Mucosa of descending colon (tissue), 3 donors: ENCODE measurements at regions not wholly inside any gene's neighbourhood (a gene's known extent, or its start where the extent isn't known, plus 50 kb on each side); places are given as distances from the start of the nearest gene placed in this dataset.
A peak's percentile ranks its signal among the peaks of the same experiment; 100 is the strongest.

ENCODE experiments used
- ATAC-seq: fragments of 200-7000 bp; cut with Tn5 transposase; one replicate; pipeline ENCODE4 v1.9.1; 2020; ENCODE audit warnings: mild to moderate bottlenecking, moderate library complexity
- DNase-seq, 3 donors: peaks; one replicate each; pipeline ENCODE4 v3.0.0-alpha.2; 2020
- H3K36me3 ChIP-seq: fragments of 200-600 bp; one replicate; pipeline ENCODE4 v1.8.0; 2021; ENCODE audit warnings: low read depth, mild to moderate bottlenecking
- H3K4me1 ChIP-seq: fragments of 200-600 bp; one replicate; pipeline ENCODE4 v1.8.0; 2021; ENCODE audit warnings: low read depth, mild to moderate bottlenecking
- H3K4me3 ChIP-seq: fragments of 200-600 bp; one replicate; pipeline ENCODE4 v1.8.0; 2021; ENCODE audit warnings: mild to moderate bottlenecking
- H3K9me3 ChIP-seq: fragments of 200-600 bp; one replicate; pipeline ENCODE4 v1.8.0; 2021; ENCODE audit warnings: mild to moderate bottlenecking
- intact Hi-C, 2 donors: fragments of 100-400 bp; cut with DNase I in 1 of 2; cut with micrococcal nuclease in 1 of 2; formaldehyde crosslinking; loops; one replicate each; pipeline versions ENCODE4 v1.11.0 to v1.11.1; 2022; cut with DNase I, micrococcal nuclease
- TF ChIP-seq, protein P1 (sequence below): fragments of 200-600 bp; IDR thresholded peaks from one replicate; pipeline ENCODE4 v1.8.0; 2022; ENCODE audit warnings: antibody characterized with exemption, mild to moderate bottlenecking
- donor health status: DM: no; HTN: no; CAD: no; lungs with moderate emphysema.
- donor health status: DM: no; HTN: no; CAD: no.
- donor health status: DM: no; HTN: yes; CAD: no.

DNA sequence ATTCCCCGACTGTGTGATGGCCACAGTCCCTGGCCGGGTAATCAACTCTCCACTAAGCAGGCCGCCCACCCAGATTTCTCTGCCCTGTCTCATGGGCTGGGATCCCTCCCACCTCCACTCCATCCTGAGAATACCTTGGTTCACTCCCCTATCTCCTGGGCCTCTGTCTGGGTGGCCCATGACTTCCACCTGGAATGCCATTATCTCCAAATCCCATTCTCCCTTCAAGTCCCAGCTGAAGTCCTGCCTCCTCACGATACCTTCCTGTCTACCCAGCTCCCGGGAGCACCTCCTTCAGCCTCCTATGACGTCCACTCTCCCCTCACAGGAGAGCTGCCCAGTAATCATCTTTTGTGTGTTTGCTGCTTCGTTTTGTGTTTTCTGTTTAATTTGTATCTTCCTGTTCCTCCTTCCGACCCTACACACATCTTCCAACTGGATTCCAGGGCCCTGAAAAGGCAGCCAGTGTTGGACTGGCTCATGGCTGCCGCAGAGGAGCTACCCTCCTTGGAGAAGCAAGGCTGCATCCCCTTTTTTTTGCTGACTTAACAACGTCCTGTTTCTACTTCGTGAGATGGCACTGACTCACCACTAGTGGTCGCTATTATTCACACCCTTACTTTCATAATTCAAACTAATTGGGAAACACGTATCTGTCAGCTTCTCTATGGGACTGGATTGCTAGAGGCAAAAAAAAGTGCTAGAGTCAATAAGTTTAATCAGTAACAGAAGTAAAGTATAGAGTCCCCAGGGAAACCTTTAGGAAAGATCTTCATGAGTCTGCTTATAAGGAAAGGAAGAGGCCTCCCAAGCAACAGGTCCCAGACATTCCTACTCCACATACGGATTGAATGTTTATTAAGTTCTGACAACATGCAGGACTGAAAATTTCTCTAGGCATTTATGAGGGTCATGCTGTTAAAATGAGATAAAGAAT lies 171.9 kb upstream of the GATA6 start:
- peak in 2 of 3 donors; percentile 34 to 42 for DNase-seq

DNA sequence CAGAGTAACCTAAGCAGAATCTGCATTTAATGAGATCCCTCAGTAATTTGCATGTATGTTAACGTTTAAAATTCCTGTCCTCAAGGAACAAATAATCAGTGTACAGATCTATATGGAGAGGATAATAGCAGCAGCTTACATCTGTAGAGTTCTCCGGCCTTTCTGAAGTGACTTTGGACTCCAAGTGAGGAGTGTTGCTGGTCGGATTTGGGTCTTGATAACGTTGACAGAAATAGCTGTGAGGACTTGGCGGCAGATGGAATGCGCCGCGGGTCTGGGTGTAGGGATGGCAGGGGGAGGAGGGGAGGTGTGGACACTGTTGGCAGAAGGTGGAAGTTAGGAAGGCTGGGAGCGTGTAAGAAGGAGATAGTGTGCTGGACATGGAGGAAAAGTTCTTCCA lies 170.9 kb upstream of the GATA6 start:
- Histone ChIP-seq H3K36me3 (no peaks in the 10 kb centered on the region), H3K9me3 (no peaks in the 10 kb centered on the region), H3K4me1 (peaks cover 20% of the 10 kb centered on the region), H3K4me3 (no peak overlapping the region)
- intact Hi-C loops: loop anchor here in 1 of 2 donors (5.0 kb wide), 1 partner anchor 169 kb away; the partner anchor contains the start of gene GATA6
- DNase-seq (peak in 2 of 3 donors; percentile 45 to 51), ATAC-seq (peak; percentile 26)
- TF ChIP-seq, protein P1, sequence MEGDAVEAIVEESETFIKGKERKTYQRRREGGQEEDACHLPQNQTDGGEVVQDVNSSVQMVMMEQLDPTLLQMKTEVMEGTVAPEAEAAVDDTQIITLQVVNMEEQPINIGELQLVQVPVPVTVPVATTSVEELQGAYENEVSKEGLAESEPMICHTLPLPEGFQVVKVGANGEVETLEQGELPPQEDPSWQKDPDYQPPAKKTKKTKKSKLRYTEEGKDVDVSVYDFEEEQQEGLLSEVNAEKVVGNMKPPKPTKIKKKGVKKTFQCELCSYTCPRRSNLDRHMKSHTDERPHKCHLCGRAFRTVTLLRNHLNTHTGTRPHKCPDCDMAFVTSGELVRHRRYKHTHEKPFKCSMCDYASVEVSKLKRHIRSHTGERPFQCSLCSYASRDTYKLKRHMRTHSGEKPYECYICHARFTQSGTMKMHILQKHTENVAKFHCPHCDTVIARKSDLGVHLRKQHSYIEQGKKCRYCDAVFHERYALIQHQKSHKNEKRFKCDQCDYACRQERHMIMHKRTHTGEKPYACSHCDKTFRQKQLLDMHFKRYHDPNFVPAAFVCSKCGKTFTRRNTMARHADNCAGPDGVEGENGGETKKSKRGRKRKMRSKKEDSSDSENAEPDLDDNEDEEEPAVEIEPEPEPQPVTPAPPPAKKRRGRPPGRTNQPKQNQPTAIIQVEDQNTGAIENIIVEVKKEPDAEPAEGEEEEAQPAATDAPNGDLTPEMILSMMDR: no peak

More for the DNA sequence above, 171.9 kb upstream of the GATA6 start:
- Histone ChIP-seq H3K36me3 (no peaks in the 10 kb centered on the region), H3K9me3 (no peaks in the 10 kb centered on the region), H3K4me1 (peaks cover 20% of the 10 kb centered on the region), H3K4me3 (no peak overlapping the region)
- TF ChIP-seq, protein P1: peak; percentile 57
- ATAC-seq: peak; percentile 89
- intact Hi-C loops: loop anchor here in 1 of 2 donors (5.0 kb wide), 1 partner anchor 170 kb away; the partner anchor contains the start of gene GATA6

DNA sequence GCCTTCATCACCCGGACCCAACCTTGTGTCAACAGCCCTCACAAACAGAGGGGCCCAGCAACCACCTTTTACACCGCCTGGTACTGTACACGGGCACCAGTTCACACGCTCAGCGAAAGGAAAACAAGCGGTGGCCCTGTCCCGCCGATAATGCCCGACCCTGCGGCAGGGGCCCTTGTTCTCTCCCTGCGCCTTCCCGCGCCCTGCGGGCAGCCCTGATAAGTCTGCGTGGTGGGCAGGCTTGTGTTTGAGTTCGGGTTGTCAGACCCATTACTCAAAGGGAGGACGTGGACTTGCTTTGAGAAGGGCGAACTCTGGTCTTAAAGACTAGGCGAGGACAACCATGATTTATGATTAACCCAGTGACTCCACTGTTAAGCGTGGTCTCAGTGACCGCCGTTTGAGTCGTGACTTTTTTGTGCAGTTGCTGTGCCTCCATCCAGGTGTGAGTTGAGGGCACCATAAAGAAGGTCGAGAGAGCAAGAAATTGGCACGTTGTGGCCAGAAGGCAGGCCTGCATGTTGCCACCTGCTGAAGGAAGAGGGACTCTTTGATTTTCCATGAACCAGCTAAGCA lies 167.4 kb upstream of the GATA6 start:
- H3K36me3 ChIP-seq: no peaks in the 10 kb centered on the region
- peaks cover 17% of the 10 kb centered on the region for H3K4me1 ChIP-seq
- DNase-seq: peak in 2 of 3 donors; percentile 38 to 53
- peak; percentile 35 for ATAC-seq
- H3K4me3 ChIP-seq: no peak overlapping the region
- intact Hi-C loops: no loop called here
- TF ChIP-seq, protein P1: no peak
- no peaks in the 10 kb centered on the region for H3K9me3 ChIP-seq

DNA sequence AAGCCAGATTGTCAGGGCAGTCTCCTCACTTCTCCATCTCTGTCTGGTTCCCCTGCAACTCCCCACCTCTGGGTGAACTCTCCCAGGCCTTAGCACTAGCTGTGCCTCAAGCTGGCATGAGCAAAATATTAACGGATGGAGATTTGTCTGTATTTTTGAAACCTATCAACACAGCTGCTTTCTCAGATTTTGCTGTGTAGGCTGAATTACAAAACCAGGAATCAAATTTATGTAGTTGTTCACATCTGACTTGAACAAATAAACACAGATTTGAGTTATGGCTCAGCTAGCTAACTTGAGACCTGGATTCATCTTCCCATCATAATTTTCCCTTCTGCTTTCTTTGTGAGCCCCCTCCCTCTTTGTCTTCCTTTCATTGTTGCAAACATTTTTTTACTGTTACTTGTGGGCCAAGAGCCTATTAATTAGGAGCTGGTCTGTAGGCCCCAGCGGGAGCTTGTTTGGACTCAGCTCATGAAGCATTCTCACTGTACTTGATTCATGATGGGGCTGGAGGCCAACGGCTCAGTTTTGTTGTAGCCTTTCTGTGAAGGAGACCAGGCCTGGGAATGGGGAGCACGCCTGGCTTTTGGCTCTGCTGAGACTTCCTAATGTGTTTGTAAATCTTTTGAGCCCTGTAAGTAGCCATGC lies 164.1 kb upstream of the GATA6 start:
- Histone ChIP-seq H3K36me3 (no peaks in the 10 kb centered on the region), H3K4me1 (no peaks in the 10 kb centered on the region), H3K9me3 (no peaks in the 10 kb centered on the region), H3K4me3 (no peak overlapping the region)
- intact Hi-C loops: no loop called here
- DNase-seq: no peak
- TF ChIP-seq, protein P1: no peak
- ATAC-seq: no peak

DNA sequence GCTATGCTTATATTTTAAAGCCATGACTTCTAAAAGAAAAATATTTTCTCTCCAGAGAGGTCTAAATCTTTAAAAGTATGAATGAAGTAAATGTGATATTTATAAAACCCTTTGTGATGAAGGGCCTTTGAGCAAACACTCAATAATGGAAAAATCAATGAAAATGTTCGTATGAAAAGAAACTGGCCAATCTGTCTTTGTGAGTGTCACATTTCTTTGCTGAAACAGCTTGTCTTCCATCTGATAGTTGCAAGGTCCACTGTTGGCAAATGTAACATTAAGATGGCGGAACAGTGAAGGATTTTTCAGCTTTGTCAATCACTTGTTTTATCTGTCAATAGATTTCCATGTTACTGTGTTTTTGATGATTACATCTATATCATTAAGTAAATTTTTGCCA lies 162.9 kb upstream of the GATA6 start:
- Histone ChIP-seq H3K36me3 (no peaks in the 10 kb centered on the region), H3K4me1 (no peaks in the 10 kb centered on the region), H3K4me3 (no peak overlapping the region), H3K9me3 (no peaks in the 10 kb centered on the region)
- DNase-seq (no peak), ATAC-seq (no peak)
- TF ChIP-seq, protein P1: no peak
- intact Hi-C loops: no loop called here
